Activated CD4-positive, alpha-beta T cell treated with anti-CD3 and anti-CD28 coated beads, Interleukin-2, amount 10 ng/mL, durations not matched to agents 24 days and 14 days (primary cell): ENCODE measurements at regions not wholly inside any gene's neighbourhood (a gene's known extent, or its start where the extent isn't known, plus 50 kb on each side); places are given as distances from the start of the nearest gene placed in this dataset.
A peak's percentile ranks its signal among the peaks of the same experiment; 100 is the strongest.

Experiments used
- DNase-seq: peaks from one replicate; pipeline ENCODE4 v3.0.0; 2022
- H3K27ac Mint-ChIP-seq: one replicate; pipeline ENCODE4 v1.8.0; 2022; ENCODE audit warnings: mild to moderate bottlenecking, mixed read lengths
- H3K27me3 Mint-ChIP-seq: one replicate; pipeline ENCODE4 v1.8.0; 2022; ENCODE audit warnings: mixed read lengths
- H3K36me3 Mint-ChIP-seq: one replicate; pipeline ENCODE4 v1.8.0; 2022; ENCODE audit warnings: low read depth, mild to moderate bottlenecking, mixed read lengths
- H3K4me1 Mint-ChIP-seq: one replicate; pipeline ENCODE4 v1.8.0; 2021; ENCODE audit warnings: mixed read lengths
- H3K4me3 Mint-ChIP-seq: one replicate; pipeline ENCODE4 v1.8.0; 2022; ENCODE audit warnings: mild to moderate bottlenecking, moderate library complexity, mixed read lengths
- H3K9me3 Mint-ChIP-seq: one replicate; pipeline ENCODE4 v1.8.0; 2021; ENCODE audit warnings: mixed read lengths
- intact Hi-C: fragments of 100-400 bp; cut with micrococcal nuclease; formaldehyde crosslinking; loops from one replicate; pipeline ENCODE4 v1.15.1; 2023

DNA sequence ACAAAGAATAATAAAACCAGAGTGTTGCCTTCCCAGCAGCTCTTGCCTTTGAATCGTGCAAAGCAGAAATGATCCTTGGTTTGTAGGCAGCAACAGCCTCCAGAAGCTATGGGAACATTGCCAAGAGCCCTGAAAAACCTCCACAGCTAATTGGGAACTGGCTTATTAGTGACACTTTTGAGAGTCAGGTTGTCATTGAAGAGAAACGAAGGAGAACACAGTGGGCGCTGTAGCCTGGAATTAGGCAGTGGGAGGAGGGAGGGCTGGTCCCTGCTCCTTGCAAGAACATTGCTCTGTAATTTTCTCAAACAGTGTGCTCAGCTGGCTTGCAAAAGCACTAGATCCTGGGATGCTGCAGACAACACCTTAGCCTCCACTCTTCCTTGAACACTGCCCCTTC is 331.5 kb upstream of the EMCN start:
- H3K27ac Mint-ChIP-seq = no peak overlapping the region

DNA sequence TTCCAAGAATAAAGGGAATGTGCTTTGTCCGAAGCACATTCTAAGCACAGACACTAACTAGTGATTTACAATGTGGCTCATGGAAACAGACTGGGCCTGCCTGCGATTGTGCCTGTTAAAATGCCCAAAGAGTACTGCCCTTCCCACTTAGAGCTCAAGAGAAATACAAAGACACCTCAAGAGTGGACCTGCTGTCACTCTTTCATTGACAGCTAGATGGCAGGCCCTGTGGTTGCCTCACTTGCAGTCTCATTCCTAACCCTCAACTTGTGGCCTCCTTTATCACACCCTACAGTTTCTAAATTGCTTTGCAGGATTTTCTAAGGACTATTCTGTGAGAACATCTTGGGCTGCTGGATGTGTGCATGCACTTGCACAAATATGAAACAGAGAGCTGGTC is 331.0 kb upstream of the EMCN start:
- Mint-ChIP-seq H3K9me3 (peaks cover 5% of the 10 kb centered on the region), H3K27ac (no peak overlapping the region), H3K4me1 (no peaks in the 10 kb centered on the region), H3K27me3 (peaks cover 2% of the 10 kb centered on the region), H3K36me3 (no peaks in the 10 kb centered on the region), H3K4me3 (no peak overlapping the region)
- peak; percentile 62 for DNase-seq
- intact Hi-C loops = no loop called here

More for the DNA sequence above, 331.5 kb upstream of the EMCN start:
- no peak for DNase-seq
- H3K4me3 Mint-ChIP-seq = no peak overlapping the region
- no peaks in the 10 kb centered on the region for H3K4me1 Mint-ChIP-seq
- H3K27me3 Mint-ChIP-seq = peaks cover 2% of the 10 kb centered on the region
- peaks cover 1% of the 10 kb centered on the region for H3K9me3 Mint-ChIP-seq
- H3K36me3 Mint-ChIP-seq = no peaks in the 10 kb centered on the region
- intact Hi-C loops = no loop called here

DNA sequence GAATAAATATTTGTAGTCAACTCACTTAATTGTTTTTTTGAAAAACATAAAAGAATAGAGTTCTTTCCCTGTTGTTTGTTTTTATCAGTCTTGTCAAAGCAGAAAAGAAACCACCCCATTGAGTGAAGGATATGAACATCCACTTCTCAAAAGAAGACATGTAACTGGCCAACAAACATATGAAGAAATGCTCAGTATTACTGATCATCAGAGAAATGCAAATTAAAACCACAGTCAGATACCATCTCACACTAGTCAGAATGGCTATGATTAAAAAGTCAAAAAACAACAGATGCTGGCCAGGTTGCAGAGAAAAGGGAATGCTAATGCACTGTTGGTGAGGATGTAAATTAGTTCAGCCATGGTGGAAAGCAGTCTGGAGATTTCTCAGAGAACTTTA is 326.1 kb upstream of the EMCN start:
- Mint-ChIP-seq H3K27me3 (peaks cover under 1% of the 10 kb centered on the region), H3K4me1 (no peaks in the 10 kb centered on the region), H3K27ac (no peak overlapping the region), H3K4me3 (no peak overlapping the region), H3K36me3 (no peaks in the 10 kb centered on the region), H3K9me3 (peaks cover 6% of the 10 kb centered on the region)
- intact Hi-C loops = no loop called here
- DNase-seq = no peak

DNA sequence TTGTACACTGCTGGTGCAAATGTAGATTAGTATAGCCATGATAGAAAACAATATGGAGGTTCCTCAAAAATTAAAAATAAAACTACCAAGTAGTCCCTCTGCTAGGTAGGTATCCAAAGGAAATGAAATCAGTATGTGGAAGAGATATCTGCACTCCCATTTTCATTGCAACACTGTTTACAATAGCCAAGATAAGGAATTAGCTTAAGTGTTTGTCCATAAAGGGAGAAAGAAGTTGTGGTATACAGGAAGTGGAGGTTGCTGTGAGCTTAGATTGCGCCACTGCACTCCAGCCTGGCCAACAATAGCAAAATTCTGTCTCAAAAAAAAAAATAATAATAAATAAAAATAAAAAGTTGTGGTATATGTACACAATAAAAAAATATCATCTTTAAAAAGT is 325.0 kb upstream of the EMCN start:
- no peak overlapping the region for H3K4me3 Mint-ChIP-seq
- peaks cover 2% of the 10 kb centered on the region for H3K27me3 Mint-ChIP-seq
- intact Hi-C loops = no loop called here
- H3K27ac Mint-ChIP-seq = no peak overlapping the region
- no peaks in the 10 kb centered on the region for H3K36me3 Mint-ChIP-seq
- H3K4me1 Mint-ChIP-seq = no peaks in the 10 kb centered on the region
- no peak for DNase-seq
- H3K9me3 Mint-ChIP-seq = peaks cover 9% of the 10 kb centered on the region

DNA sequence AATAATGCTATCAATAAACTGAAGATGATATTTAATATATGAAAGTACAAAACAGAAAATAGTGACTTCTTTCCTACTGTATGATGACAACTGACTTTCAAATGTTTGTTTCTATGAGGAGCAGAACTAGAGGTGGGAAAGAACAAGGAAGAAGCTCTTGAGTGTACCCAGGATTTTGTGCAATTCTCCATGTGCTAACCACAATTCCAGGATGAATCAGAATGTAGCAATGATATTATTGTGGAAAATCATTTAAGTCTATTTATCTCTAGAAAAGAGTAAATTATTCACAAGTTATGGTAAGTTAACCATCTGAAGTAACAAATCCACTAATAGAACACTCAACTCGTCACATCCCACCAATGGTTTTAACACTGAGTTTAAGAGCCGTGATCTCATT is 324.1 kb upstream of the EMCN start:
- Mint-ChIP-seq H3K27ac (no peak overlapping the region), H3K4me3 (no peak overlapping the region), H3K4me1 (no peaks in the 10 kb centered on the region), H3K27me3 (peaks cover 4% of the 10 kb centered on the region), H3K9me3 (peaks cover 9% of the 10 kb centered on the region), H3K36me3 (no peaks in the 10 kb centered on the region)
- DNase-seq = no peak
- intact Hi-C loops = no loop called here

DNA sequence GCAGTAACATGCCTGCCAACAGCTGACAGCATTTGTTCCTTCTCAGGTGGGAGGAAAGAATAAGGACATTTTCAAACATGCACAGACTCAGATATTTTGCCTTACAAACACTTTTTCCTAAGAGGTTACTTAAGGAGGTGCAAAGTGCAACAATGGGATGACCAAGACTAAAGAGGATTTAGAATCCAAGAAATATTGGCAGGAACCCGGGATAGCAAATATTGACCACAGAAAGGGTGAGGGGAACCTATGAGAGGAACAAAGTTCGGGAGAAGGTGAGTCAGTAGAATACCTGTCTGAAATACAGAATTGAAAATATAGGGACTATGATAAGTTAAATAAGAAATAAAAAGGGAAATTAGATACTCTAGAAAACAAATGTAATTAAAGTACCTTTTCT is 321.9 kb upstream of the EMCN start:
- no peak for DNase-seq
- intact Hi-C loops = no loop called here
- no peak overlapping the region for H3K4me3 Mint-ChIP-seq

DNA sequence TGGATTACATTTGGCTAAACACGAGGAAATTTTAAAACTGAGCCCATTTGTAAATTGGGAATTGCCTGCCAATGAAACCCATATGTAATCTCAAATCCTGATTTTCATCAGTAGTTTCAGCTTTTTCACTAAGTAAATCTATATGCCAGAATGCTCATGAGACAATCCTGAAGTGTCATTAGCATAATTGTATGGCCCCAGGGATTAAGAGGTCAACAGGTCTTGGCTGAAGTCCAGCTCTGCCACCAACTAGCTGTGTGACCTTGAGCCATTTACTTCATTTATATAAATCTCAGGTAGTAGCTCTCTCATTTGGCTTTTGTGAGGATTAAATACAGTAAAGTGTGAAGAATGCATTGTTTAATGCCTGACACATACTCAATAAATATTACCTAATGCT is 320.5 kb upstream of the EMCN start:
- DNase-seq = no peak
- Mint-ChIP-seq H3K36me3 (no peaks in the 10 kb centered on the region), H3K4me3 (no peak overlapping the region), H3K27ac (no peak overlapping the region), H3K4me1 (no peaks in the 10 kb centered on the region), H3K27me3 (peaks cover 7% of the 10 kb centered on the region), H3K9me3 (peaks cover 4% of the 10 kb centered on the region)
- intact Hi-C loops = no loop called here

More for the DNA sequence above, 321.9 kb upstream of the EMCN start:
- peaks cover 7% of the 10 kb centered on the region for H3K27me3 Mint-ChIP-seq
- no peaks in the 10 kb centered on the region for H3K36me3 Mint-ChIP-seq
- no peaks in the 10 kb centered on the region for H3K4me1 Mint-ChIP-seq
- no peak overlapping the region for H3K27ac Mint-ChIP-seq
- peaks cover 9% of the 10 kb centered on the region for H3K9me3 Mint-ChIP-seq

DNA sequence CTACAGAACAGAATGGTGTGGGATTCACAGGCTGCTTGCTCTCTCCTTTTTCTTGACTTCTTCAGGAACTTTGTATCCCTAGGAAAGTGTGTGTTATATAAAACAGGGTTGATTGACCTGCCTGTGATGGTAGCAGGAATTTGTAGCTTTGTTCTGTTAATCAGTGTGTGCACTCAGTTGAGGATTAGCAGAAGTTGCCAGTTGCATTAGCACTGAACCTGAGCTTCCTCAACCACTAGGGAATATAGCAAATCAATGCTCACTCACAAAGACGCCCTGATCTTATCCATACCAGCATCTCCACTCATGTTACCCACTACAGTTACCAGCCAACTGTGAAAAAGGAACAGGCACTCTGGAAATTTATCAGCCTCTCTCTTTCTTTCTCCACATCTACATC is 319.1 kb upstream of the EMCN start:
- DNase-seq = no peak
- intact Hi-C loops = no loop called here
- no peaks in the 10 kb centered on the region for H3K36me3 Mint-ChIP-seq
- no peak overlapping the region for H3K27ac Mint-ChIP-seq
- H3K9me3 Mint-ChIP-seq = peaks cover 4% of the 10 kb centered on the region
- peaks cover 7% of the 10 kb centered on the region for H3K27me3 Mint-ChIP-seq
- no peak overlapping the region for H3K4me3 Mint-ChIP-seq
- no peaks in the 10 kb centered on the region for H3K4me1 Mint-ChIP-seq

DNA sequence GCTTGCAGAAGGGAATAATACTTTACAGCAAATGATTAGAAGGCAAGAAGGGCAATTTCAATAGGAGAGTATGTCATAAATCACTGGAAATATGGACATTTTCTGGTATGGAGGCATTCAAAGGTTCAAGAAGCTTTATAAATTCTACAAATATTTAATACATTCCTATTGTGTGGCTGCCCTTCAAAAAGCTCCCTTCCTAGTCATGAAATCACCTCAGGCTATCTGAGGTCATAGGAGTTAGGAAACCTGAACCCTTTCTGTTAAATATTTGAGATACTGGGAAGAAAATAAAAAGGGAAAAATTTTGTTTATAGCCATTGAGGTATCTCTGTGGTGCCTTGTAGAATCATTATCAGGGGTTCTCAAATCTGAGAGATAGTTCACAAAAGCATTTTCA is 316.8 kb upstream of the EMCN start:
- Mint-ChIP-seq H3K9me3 (peaks cover 11% of the 10 kb centered on the region), H3K4me1 (no peaks in the 10 kb centered on the region), H3K36me3 (no peaks in the 10 kb centered on the region), H3K27me3 (peaks cover 7% of the 10 kb centered on the region), H3K4me3 (no peak overlapping the region), H3K27ac (no peak overlapping the region)
- intact Hi-C loops = no loop called here
- no peak for DNase-seq

DNA sequence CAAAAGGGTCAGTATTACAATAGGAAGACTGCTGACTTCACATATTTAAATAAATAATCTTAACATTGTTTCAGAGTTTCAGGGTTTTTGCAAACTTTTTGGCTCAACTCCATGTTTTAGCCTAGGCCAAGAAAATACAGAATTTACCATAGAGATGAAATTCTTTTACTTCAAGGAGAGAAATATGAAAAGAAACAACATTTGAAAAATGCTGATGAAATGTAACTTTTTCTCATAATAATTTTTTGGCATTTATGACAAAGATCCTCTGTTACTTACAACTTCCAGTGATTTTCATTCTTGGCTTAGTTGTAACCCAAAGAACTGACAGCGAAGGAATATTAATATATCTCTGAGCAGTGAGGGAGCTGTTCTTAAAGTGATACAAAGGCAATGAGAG is 316.1 kb upstream of the EMCN start:
- no peaks in the 10 kb centered on the region for H3K36me3 Mint-ChIP-seq
- no peak overlapping the region for H3K27ac Mint-ChIP-seq
- intact Hi-C loops = no loop called here
- H3K4me3 Mint-ChIP-seq = no peak overlapping the region
- H3K9me3 Mint-ChIP-seq = peaks cover 9% of the 10 kb centered on the region
- peaks cover 6% of the 10 kb centered on the region for H3K27me3 Mint-ChIP-seq
- DNase-seq = no peak
- H3K4me1 Mint-ChIP-seq = no peaks in the 10 kb centered on the region

DNA sequence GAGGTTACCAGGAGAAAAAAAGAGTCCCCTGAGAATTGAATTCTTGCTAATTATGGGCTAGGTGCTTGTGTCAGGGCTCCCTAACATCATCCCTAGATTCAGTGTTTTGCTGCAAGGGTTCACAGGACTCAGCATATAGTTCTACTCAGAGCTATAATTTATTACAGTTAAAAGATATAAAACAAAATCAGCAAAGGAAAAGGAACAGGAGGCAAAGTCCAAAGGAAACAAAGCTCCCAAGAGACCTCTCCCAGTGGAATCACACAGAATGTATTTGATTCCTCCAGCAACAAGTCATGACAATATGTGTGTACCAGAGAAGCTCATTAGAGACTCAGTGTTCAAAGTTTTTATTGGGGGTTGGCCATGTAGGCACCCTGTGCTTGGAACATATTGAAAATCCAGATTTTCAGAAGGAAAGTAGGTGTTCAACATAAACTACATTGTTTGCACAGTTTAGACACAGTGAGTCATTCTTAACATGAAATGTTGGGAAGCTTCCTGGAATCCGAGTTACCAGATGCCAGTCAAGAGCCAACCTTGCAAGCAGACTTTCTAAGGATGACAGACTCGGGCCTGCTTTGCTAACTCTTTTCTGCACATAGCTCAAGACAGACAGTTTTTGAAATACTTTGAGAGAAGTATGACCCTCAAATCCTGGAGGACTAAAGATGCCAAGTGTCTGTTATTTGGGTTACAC is 311.3 kb upstream of the EMCN start:
- Mint-ChIP-seq H3K9me3 (peaks cover 7% of the 10 kb centered on the region), H3K27ac (no peak overlapping the region), H3K4me3 (no peak overlapping the region), H3K4me1 (peaks cover 2% of the 10 kb centered on the region), H3K27me3 (no peaks in the 10 kb centered on the region), H3K36me3 (no peaks in the 10 kb centered on the region)
- intact Hi-C loops = loop anchor here (10.0 kb wide), 2 partner anchors 516 to 586 kb away; partner anchors contain the start of gene PPP3CA
- DNase-seq = no peak

DNA sequence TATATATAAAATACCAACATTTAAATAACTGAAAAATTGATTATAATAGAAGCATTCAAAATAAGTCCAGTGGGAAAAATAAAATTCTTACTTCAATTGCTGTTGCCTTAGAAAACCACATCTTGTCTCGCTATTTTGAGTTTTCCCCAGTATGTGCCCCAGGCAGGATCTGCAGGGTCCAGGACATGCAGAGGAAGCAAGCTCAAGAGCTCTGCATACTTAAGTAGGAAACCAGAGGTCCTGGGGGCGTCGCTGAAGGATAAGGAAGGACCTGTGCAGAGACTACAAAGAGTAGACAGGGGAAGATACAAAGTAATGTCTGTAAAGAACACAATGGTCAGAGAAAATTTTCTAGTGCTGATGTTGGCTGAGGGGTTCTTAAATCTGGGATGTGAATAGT is 310.5 kb upstream of the EMCN start:
- no peaks in the 10 kb centered on the region for H3K36me3 Mint-ChIP-seq
- DNase-seq = no peak
- H3K9me3 Mint-ChIP-seq = peaks cover 7% of the 10 kb centered on the region
- no peaks in the 10 kb centered on the region for H3K27me3 Mint-ChIP-seq
- H3K4me3 Mint-ChIP-seq = no peak overlapping the region
- no peak overlapping the region for H3K27ac Mint-ChIP-seq
- peaks cover 7% of the 10 kb centered on the region for H3K4me1 Mint-ChIP-seq
- intact Hi-C loops = loop anchor here (10.0 kb wide), 2 partner anchors 516 to 586 kb away; partner anchors contain the start of gene PPP3CA

DNA sequence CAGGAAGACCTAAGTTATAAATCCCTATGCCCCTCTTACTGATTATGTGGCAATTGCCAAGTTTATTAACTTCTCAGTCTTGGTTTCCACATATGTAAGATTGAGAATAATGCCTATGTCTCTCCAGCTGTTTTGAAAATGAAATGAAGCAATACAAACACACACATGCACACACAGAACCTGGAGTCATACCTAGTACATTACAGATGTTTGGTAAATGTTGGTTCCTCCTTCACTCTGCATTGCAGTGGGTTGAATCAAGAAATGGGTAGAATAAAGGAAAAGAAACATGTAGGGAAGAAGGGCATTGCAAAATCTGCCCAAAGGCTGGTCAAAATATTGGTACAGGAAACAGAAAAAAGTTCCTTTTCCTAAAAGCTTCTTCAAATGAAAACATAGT is 309.9 kb upstream of the EMCN start:
- H3K27ac Mint-ChIP-seq = no peak overlapping the region
- intact Hi-C loops = loop anchor here (10.0 kb wide), 2 partner anchors 517 to 587 kb away; partner anchors contain the start of gene PPP3CA
- no peaks in the 10 kb centered on the region for H3K36me3 Mint-ChIP-seq
- no peaks in the 10 kb centered on the region for H3K27me3 Mint-ChIP-seq
- peaks cover 11% of the 10 kb centered on the region for H3K4me1 Mint-ChIP-seq
- H3K9me3 Mint-ChIP-seq = peaks cover 7% of the 10 kb centered on the region
- H3K4me3 Mint-ChIP-seq = no peak overlapping the region
- no peak for DNase-seq

DNA sequence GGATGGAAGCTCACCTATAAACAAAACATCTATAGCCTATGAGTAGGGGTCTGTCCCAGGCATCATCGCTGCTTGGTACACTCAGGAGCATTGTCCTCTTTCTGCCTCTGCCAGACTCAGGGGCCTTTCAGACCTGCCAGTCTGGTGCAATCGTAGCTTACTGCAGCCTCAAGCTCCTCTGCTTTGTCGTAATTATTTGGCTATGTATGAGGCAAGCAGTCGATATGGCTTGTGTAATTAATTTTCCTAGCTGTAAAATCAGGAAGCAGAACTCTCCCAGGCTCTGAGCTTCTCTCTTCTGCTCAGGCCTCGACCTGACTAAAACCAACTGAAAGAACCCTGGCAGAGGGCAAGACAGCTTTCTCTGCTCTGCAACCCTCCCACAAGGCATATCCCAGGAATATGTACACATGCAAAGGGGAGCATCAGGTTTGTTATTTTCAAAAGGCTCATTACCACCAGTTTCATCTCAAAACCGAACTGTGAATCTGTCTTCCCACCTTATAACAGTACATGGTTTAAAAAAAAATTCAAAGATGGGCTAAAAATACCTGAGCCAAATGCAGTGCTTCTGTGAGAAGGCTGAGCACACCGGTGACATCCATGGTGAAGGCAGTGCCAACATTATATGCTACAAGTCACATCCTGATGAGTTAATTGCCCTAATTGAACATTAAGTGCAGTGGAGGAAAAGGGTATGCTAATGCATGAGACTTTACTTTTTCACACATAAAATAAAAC is 309.2 kb upstream of the EMCN start:
- Mint-ChIP-seq H3K27ac (no peak overlapping the region), H3K36me3 (no peaks in the 10 kb centered on the region), H3K4me1 (peaks cover 13% of the 10 kb centered on the region), H3K4me3 (no peak overlapping the region), H3K9me3 (peaks cover 7% of the 10 kb centered on the region), H3K27me3 (no peaks in the 10 kb centered on the region)
- DNase-seq = no peak
- intact Hi-C loops = loop anchor here (10.0 kb wide), 2 partner anchors 518 to 588 kb away; partner anchors contain the start of gene PPP3CA
